ENCODE measurements at regions not wholly inside any gene's neighbourhood (a gene's known extent, or its start where the extent isn't known, plus 50 kb on each side); places are given as distances from the start of the nearest gene placed in this dataset.
"Not testable (repeated sequence)": the region's sequence is repeated elsewhere in the genome, so short reads cannot be mapped to it uniquely, and the experiment has no call there.

DNA sequence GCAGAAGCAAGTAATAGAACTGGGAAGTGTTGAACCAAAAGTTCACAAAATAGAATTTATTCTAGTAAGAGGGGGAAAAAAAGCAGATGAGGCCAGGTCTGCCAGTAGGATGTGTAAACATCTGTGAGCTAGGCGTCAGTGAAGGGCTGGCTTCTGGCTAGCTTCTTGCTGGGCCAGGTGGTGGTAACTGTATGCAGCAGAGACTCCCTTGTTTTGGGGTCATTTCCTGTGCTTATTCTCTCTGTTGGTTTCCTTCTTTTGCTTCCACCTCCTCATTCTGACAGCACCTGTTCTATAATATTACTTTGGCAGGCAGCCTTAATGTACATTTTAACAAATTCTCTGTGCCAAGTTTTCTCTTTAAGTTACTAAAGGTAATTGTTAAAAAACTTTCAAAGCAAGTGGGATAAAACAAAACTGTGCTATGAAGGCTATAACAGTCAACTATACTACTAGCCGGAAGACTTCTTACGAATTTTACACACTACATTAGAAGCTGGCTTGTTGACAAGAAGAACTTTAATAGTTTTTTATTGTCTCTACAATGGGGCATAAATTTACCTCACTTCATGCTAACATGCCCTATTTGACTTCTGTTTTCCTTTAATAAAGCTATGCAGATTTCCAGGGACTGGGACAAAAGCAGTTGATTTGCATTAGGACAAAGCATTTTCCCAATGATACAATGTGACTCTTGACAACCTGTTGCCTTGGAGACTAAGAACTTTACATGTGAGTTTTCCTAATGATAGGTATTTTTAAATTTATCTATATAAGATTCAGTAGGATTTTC lies 318.8 kb upstream of the NAALADL2 start:
- no peak for DNase-seq (ENCODE audit: low spot score)

DNA sequence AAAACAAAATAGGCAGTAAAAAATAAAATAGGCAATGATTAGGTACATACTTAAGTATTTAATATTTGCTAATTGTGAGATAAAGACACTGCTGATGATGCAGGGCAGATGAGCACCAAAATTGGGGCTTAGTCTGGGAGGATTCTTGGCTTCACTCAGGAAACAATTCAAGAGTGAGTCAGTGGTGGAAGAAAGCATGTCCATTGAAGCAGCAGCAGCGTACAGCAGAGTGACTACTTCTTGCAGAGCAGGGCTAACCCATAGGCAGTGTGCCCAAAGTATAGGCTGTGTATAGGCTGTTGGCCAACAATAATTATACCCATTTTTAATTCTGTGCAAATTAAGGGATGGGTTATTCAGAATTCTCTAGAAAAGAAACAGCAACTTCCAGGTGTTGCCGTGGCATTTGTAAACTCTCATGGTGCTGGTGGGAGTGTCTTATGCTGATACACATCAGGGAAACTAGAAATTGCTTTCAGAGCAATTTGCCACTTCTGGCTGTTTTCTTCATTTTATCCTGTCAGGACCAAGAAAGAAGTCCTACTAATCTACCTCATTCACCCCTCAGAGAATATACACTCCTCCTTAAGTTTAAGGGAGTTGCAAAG lies 317.3 kb upstream of the NAALADL2 start:
- DNase-seq (ENCODE audit: low spot score), result no peak

DNA sequence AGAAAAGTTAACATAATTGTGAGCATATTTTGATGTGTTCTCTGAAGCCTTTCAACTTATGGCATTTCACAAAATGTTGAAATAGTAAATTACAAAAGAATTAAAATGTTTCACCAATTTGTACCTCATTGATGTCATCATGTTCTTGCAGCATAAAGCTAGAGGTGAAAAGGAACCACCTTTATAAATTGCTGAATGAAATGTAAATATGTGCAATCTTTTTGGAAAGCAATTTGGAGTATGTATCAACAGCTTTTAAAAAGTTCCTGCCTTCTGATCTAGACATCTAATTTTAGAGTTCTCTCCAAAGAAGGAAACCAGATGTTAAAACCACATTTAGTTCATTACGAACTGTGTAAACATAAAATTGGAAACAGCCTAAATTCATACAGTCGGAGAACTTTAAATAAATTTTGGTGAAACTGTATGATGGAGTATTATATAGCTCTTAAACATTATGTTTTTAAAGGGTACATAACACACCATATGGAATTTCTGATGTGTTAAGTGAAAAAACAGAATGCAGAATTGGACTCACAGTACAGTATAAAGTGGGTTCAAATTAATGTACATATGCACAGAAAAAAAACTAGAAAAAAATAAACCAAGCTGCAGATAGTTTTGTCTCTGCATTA lies 311.2 kb upstream of the NAALADL2 start:
- no peak for DNase-seq (ENCODE audit: low spot score)

DNA sequence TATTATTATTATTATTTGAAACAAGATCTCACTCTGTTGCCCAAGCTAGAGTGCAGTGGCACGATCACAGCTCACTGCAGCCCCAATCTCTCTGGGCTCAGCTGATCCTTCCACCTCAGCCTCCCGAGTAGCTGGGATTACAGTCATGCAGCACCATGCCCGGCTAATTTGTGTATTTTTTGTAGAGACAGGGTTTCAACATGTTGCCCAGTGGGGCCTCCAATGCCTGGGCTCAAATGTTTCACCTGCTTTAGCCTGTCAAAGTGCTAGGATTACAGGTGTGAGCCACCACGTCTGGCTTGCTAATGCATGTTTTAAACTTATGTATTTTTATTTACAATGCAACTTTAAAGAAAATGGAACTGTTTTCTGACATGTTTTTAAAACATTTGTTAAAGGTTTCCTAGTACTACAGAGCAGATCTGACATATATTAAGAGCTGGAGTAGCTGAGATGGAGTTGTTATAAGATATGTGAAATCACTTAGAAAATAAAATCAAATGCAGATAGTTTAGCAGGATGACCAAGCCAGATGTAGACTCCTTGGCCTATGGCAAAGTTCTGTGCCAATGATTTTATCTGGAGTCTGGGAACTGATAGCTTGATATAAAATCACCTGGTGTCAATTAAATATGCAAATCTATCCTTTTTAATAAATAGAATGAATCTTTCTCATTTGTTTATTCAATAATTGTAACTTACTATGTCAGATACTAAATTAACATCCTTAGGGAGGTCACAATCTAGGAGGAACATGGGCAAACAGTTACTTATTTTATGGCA lies 310.1 kb upstream of the NAALADL2 start:
- no peak for DNase-seq (ENCODE audit: low spot score)

DNA sequence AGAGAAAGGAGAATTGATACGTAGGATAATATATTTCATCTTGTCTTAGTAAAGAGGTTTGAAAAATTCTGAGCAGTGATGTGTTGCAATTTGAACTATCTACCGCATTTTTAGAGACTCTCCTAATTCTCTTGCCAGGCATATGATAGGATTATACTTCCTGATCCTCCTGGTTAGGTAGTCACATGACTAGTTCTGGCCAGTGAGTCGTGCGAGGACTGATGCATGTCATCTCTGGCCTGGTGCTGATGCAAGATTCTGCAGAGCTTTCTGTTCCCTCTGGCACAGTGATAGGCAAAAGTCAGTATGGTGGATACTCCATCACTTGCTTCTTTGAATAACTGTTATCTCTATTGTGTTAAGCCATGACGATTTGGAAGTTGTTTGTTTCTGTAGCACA lies 277.6 kb upstream of the NAALADL2 start:
- no peak for DNase-seq (ENCODE audit: low spot score)

DNA sequence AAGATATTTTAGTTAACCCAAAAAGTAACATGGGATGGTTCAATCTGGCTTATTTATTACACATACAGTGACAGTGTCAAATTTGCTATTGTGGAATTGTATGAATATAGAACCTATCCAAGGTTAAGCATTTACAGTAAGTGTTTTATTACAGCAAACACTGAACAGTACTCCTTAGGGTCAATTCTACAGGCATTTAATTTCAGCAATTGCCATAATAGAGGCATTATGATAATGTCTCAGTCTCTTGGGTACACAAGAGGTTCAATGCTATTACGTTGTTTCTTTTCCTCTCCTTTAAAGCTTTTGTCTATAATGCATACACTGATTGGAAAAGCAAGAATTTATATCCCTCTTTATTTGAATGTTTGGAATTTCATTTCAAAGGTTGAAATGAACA lies 275.7 kb upstream of the NAALADL2 start:
- DNase-seq (ENCODE audit: low spot score), result no peak

DNA sequence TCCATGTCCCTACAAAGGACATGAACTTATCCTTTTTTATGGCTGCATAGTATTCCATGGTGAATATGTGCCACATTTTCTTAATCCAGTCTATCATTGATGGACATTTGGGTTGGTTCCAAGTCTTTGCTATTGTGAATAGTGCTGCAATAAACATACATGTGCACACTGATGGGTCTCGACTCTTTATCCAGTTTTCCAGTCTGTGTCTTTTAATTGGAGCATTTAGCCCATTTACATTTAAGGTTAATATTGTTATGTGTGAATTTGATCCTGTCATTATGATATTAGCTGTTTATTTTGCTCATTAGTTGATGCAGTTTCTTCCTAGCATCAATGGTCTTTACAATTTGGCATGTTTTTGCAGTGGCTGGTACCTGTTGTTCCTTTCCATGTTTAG lies 272.0 kb upstream of the NAALADL2 start:
- not testable (repeated sequence) for DNase-seq (ENCODE audit: low spot score)

DNA sequence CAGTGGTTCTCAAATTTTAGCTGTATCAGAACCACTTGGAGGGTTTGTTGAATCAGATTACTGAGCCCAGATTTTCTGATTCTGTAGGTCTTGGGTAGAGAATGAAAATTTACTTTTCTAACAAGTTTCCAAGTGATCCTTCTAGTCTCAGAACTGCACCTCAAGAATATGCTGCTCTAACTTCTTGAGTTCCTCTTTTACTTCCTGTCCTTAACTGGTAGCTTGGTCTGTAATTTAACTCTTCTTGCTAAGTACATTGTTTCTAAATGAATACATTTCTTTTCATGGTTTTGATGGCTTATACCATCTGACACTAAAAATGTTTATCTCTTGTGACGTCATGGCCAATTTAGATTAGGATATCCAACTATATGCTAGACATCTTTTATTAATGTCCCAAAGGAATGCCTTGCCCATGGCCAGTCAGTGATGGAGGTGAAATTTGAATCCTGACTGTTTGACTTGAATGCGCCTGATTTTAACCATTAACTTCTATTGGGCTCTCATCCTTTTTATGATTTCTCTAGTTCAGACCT lies 262.6 kb upstream of the NAALADL2 start:
- DNase-seq (ENCODE audit: low spot score), result no peak

DNA sequence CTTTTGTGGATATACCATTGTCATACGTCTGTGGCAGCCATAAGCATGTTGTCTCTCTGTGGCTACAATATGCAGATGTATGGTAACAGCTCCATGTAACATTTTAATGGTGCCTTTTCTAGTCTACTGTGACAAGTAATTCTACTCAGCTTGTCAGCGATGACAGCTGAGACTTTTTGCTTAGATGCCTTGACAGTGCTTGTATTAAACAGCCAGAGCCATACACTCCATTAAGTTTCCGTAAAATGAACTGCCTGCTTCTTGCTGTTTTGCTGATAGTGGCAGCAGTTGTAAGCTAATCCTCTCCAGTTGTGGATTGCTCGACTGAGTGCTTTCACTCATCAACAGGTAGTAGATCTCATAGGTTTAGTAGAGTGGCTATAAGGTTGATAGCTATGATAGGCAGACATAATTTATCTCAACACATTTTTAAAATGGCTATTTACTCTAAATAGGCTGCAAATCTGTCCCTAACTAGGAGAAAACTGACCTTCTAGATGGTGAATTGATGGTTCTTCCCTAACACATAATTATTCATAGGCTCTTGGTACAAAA lies 260.2 kb upstream of the NAALADL2 start:
- DNase-seq (ENCODE audit: low spot score), result no peak

DNA sequence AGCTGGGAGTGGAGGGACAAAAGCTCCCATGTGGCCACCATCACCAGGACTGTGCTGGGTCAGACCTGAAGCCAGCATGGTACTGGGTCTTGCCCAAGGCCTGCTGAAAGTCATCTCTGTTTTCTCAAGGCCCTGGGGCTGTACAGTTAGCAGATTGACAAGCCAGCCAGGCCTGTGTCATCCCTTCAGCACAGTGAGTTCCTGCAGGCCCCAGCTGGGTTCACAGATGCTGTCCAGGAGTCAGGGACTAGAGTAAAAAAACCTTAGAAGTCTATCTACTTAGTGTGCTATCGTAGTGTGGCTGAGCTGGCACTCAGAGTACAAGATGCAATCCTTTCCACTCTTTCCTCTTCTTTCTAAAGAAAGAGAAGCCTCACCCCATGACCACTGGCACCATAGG lies 246.0 kb upstream of the NAALADL2 start:
- no peak for DNase-seq (ENCODE audit: low spot score)

DNA sequence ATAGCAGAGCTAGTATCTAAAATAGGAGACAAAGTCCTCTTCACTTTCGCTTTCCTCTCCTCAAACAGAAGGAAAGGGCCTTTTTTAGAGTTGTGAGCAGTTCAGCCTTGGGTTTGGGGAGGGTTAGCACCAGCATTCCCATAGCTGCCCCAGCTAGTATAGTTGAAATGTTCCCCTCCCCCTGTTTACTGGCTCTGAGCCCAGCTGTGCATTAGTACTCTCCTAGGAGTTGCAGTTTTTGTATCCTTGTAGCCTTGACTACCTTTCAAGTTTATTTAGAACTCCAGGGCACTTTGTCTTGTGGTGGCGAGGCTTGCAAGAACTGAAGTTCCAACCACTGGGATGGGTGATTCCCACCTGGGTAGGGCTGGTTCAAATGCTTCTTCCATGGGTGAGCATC lies 245.1 kb upstream of the NAALADL2 start:
- no peak for DNase-seq (ENCODE audit: low spot score)

DNA sequence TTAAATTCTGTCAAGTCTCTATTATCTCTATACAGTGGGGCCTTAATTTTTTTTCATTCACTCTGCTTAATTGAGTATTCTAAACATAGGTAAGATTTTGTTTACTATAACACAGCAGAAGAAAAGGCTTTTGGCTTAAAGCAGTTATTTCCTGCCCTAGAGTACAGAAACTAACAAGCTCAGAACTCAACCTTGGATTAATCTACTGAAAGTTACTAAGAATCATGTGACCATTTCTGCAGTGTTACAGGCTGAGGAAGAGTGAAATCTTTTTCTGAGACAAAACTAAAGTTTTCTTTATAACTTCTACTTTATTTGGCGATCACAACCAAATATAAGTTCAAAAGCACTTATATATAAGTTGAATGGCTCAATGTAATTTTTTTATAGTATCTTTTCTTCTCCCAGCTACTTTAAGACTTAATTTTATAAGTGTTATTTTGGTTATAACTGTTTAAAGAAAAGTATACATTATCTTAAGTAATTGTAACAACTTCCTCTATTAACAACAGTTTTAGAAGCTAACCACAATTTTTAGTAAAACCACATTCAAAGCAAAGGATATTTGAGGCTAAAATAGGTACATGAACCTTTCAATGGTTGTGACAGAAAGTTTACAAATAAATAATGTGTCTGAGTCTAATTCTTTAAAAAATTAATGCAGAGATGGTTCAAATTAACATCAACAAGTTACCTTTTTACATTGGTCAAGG lies 240.6 kb upstream of the NAALADL2 start:
- no peak for DNase-seq (ENCODE audit: low spot score)

DNA sequence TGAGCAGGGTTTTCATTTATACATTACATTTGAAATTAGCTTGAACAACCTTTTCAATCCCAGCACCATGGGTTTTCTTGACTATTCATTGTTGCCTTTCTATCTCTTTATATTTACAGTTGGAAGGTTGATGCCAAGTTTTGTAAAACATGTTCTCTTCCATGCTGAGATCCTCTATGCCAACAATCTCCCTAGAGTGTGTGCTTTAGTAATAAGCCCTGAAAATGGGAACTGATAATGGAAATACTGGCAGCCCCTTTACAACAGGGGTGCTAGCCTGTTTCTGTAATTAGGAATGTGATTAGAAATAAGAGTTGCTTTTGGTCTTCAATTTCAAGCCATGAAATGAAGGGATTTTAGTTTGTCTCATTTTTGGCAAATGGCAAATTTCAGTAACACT lies 239.9 kb upstream of the NAALADL2 start:
- no peak for DNase-seq (ENCODE audit: low spot score)

DNA sequence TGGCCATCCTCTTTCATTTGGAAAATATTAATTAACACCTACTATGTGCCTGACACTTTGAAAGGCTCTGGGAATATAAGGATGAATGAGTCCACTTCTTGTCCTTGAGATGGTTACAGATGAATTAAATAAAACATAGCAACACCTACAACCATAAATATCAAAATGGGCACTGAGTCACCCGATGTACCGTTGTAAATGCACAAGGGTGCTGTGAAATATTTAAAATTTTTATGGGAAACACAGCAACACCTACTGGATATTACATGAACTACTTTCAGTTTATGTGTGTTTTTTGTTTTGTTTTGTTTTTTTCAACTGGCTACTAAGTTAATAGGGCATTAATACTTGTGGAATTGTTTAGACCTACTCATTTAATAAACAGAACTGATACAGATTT lies 239.0 kb upstream of the NAALADL2 start:
- DNase-seq (ENCODE audit: low spot score), result no peak

DNA sequence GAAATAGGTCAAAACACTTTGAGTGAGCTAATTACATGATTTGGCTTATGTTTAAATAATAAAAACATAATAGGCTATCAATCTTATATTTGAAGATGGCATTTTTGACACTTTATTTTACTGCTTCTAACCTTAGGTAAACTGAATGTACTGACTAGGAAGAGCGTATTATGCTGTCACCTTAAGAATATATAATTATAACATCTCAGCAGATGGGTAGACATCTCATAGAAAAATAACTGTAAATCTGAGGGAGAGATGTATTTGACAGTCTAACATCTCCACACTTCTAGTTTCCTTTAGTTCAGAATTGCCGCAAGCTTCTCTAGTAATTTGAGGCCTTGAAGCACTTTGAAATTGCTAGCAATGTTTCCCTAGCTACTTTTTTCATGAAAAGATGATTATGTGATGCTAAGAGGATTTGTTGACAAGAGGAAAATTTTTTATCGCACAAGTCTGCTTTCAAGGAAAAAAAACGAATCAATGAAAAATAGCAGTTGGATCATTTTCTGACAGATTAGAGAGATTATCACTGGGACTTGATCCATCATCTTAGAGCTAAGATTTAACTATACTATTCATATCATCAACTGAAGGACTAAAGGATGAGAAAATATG lies 238.2 kb upstream of the NAALADL2 start:
- DNase-seq (ENCODE audit: low spot score), result no peak

DNA sequence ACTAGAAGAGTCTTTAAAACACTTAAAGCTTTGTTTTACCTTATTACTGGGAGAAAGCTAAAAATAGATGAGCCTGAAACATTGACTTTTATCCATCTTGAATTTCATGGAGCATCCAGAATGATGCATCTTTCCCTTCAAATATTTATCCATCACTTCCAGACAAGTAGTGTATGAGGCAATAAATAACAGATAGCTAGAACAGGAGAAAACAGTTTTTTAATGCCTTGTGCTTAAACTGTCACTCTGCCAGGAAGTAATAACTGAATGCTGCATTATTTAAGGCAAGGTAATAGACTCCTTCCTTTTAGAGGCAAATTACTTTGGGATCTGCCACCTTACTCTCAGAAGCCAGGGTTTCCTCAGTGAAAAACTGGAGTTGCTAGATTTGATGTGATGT lies 225.8 kb upstream of the NAALADL2 start:
- DNase-seq (ENCODE audit: low spot score), result no peak

DNA sequence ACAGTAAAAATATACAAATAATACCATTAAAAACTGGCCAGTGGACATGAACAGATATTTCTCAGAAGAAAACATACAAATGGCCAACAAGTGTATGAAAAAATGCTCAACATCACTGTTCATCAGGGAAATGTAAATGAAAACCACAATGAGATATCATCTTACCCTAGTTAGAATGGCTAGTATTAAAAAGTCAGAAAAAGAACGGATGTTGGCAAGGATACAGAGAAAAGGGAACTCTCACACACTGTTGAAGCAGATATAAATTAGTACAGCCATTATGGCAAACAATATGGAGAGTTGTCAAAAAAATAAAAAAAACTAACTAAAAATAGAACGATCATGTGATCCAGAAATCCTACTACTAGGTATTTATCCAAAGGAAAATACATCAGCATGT lies 222.7 kb upstream of the NAALADL2 start:
- no peak for DNase-seq (ENCODE audit: low spot score)

DNA sequence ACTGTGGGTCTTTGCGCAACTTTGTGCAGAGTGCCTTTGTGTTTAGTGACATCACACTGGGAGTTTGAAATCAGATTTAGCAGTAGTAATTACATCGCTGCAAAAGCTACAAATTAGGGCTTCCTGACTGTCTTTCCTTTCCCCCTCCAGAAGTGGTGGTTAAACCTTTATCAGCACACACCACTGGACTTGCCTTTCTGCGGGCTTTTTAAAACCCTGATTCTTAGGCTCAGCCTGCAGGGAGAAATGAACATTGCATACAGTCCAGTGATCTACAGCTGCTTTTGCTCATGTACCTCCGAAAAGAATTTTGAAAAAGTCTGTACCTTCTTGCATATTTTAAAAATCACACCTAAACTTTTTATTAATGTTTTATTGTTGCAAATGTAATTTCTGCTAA lies 219.7 kb upstream of the NAALADL2 start:
- no peak for DNase-seq (ENCODE audit: low spot score)

DNA sequence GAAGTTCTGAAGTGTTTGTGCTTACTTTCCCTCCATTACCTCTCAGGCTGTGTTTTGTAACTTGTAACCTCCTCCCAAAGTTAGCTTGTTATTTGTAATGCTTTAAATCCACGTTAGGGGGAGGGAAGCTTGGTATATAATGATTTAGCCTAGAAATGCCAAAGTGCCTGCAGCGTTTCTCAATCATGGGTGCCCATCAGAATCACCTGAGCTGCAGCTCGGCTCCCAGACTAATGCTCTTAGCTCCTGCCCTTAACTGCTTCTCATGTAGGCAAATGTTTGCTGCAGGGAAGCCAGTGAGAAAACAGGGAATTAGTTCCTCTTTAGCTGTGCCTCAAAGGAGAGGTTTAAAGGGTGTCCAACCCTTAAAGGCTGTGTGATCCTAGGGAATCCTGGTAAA lies 219.2 kb upstream of the NAALADL2 start:
- no peak for DNase-seq (ENCODE audit: low spot score)

DNA sequence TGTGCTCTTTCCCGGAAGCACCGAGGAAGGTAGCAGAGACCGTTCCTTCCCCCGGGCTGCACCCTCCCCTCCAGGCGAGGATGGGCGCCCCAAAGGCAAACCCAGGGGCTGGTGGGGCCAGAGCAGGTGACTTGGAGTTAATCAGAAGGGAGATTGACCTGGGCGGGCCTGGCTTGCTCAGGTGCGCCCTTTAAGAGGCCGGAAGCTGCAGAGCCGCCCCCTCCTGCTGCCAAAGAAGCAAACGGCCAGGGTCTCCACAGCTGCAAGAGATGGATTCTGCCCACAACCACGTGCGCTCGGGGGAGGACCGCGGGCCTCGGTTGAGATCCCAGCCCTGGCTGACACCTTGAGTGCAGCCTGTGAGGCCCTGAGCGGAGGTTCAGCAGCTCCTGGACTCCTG lies 218.2 kb upstream of the NAALADL2 start:
- DNase-seq (ENCODE audit: low spot score), result no peak

DNA sequence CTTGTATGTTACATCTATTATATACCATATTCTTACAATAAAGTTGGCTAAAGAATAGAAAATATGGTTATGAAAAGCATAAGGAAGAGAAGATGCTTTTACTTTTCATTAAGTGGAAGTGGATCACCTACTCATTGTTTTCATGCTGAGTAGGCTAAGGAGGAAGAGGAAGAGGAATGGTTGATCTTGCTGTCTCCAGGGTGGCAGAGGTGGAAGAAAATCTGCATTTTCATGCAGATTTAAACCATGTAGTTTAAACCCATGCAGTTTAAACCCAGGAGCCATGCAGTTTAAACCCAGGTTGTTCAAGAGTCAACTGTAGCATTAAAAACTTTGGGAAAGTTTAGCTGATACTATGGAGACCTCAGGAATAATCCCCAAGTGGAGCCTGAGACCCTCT lies 214.8 kb upstream of the NAALADL2 start:
- no peak for DNase-seq (ENCODE audit: low spot score)

Measured in pons (tissue), 1 donor.